NCI-H2029 (cell line): ENCODE measurements at regions not wholly inside any gene's neighbourhood (a gene's known extent, or its start where the extent isn't known, plus 50 kb on each side); places are given as distances from the start of the nearest gene placed in this dataset.
A peak's percentile ranks its signal among the peaks of the same experiment; 100 is the strongest.
"Not testable (repeated sequence)": the region's sequence is repeated elsewhere in the genome, so short reads cannot be mapped to it uniquely, and the experiment has no call there.

Experiments
- DNase-seq: peaks from one replicate; lab custom pipeline; 2025; lab: John Stamatoyannopoulos, UW

DNA sequence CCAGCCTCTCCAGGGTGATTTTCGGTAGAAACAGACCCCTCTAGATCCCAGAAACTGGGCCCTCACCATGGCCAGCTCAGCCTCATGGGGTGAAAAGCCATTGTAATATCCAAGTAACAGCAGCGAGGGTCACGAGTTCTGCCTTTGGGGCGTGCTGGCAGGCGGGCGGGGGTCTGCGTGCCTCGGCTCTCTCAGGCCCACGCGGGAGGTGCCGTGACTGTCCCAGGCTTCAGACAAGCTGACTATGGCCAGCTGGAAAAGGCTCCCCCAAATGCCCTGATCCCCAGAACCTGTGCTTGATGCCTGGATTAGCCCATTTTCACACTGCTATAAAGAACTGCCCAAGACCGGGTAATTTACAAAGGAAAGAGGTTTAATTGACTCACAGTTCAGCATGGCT lies 160.2 kb downstream of the LAT start:
- DNase-seq = not testable (repeated sequence)

DNA sequence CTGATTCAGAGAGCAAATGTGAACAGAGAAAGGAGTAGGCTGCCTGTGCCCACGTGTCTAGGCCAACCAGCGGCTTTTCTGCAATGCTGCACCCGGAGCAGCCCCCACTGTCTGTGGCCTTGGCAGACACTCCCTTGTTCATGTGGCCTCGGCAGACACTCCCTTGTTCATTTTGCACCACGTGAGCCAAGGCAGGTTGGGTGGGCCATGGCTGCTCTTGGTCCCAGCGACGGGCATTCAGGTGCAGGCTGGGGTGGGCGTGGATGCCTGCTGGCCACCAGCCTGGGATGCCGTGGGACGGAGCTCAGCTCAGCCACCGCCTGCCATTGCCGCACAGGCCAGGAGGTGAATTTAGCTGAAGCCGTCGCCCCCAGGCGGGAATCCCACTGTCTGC lies 159.8 kb downstream of the LAT start:
- DNase-seq = not testable (repeated sequence)

DNA sequence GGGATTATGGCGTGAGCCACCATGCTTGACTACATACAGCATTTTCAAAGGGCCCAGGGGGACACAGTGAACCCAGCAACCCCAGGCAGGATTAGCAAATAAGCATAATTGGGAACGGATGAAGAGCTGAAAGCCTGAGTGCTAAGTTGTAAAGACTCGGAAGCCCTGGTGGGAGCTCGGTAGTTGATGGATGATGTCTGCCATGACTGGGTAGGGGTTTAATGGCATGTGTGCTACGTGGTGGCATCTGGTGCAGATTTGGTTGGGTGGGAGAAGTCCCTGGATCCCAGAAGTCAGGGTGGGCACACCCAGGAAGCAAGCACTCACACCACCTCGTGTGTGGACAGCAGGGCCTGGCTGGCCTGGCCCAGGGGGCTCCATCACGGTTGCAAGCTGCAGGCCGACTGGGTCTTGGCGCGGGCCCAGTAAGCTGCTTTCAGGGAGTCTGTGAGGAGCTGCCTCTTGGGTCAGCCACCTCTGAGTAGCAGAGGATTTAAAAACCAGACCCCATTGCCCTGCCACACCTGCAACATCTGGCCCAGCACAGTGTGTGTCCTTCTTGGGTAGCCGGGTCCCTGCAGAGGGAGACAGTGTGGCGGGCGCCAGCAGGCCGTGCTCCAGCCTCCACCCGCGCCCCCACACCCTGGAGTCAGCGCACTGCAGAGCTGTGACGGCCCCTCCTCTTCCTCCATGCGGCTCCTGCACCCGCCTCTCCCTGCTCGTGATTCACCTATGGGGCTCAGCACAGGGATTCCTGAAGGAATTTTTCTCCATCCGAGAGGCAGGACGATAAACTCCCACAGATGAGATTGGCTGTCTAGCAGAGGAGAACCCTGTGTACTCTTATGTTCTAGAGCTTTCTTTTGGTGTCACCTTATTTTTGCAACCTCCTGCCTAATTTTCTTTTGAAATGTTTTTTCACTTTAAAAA lies 159.2 kb downstream of the LAT start:
- DNase-seq = not testable (repeated sequence)

DNA sequence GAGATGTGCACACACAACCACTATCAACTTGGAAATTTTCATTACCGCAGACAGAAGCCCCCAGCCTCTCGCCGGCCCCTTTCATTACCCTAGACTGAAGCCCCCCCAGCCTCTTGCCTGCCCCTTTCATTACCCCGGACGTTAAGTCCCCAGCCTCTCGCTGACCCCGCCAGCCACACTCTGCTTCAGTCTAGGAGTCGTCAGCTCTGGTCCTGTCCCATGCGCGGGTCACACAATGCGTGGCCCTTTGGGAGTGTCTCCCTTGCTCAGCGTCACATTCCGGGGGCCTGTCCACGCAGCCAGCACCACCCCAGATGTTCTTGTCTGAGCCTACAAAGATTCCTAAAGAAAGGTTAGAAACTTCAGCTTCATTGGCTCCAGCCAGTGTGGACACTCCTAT lies 157.7 kb downstream of the LAT start:
- not testable (repeated sequence) for DNase-seq

DNA sequence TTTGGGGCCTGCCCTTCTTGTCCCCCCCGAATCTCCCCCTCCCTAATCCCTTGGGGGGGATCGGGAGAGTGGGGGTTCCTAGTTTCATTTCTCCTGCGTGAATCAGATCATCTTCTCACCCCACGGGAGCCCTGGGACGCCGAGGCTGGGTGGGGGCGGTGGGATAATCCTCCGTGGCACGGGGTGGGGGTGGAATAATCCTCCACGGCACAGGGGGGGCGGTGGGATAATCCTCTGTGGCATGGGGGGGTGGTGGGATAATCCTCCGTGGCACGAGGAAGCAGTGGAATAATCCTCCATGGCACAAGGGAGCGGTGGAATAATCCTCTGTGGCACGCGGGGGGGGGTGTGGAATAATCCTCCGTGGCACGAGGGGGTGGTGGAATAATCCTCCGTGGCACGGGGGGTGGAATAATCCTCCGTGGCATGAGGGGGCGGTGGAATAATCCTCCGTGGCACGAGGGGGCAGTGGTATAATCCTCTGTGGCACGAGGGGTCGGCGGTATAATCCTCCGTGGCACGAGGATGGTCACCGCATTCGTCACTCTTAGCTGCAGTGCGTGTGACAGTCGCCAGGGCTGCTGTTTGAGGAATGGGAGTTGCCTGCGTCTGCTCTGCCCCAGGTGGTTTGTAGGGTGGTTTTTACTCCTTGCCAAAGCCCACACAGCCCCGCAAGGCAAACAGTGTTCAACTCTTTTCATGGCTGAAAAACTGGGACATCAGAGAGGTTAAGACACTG lies 156.9 kb downstream of the LAT start:
- no peak for DNase-seq

DNA sequence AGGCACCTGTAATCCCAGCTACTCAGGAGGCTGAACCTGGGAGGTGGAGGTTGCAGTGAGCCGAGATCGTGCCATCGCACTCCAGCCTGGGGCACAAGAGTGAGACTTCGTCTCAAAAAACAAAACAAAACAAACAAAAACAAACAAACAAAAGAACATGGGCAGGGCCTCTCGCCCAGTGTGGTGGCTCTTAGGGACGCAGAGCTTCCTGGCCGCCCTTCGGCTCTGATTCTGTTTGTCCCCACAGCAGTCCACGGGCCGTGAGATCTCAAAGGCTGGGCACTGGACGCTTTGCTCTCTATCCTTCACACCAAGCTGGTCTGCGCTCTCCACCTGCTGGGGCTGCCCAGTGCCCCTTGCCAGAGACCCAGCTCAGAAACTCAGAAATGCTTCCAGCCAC lies 156.3 kb downstream of the LAT start:
- DNase-seq = not testable (repeated sequence)

DNA sequence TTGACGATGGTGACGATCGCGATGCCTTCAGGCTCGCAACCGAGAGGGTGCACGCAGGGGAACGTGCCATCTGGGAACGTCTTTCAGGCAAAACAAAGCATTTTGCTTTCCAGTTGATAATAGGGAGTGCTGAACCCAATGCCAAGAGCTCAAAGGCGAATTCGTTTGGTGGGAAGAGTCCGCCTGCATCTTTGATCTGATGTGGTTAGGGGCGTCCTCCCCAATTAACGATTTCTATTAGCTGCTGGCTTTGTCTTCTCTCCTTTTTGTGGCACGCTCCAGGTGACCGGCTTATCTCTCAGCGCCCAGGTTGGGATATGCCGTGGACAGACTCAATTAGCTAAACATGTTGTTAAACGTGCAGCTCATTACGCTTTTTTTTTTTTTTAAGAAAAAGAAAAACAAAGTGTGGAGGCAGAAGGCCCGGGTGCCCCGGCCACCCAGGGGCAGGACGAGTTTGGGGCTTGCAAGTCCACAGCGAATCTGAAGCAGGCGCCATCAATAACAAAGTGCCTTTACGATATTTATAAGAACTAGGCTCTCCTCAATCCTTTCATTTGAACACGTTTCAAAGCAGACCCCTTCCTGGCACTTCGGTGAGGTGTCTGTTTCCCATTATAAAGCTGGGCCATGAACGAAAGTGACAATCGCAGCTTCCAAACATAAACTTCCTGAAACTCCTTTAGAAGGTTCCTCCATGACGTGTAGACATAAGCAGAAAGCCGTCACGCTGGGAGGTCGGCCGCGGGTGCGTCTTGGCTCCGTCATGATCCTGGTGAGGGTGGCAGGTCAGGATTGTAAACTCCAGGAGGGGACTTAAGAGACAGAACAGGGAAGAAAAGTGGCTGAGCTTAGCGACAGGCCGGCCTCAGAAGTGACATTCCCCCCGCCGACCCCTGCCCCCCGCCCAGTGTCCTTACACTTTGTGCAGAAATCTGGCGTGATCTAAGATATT lies 155.3 kb downstream of the LAT start:
- not testable (repeated sequence) for DNase-seq

DNA sequence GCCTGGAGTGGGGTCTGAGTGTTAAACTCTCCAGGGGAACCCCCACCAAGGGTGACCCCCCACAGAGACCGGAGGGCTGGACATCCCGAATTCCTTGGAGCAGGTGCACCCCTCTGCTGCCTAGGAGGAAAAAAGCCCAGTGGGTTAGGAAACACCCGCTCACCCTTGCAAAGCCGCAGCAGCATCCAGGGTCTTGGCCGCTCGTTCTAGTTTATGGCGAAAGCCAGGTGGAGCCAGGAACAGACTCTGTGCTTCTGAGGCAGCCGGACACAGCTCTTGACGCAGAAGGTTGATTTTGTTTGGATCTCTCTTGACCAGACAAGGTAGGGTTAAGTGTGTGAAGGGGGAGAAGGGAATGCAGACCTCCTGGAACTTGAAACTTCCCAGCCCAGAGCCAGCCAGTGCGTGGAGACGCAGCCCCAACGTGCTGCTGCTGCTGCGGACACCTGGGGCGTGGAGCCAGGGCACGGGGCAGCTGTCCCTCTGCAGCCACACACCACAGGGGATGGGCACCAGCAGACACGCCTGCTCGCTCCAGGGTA lies 154.5 kb downstream of the LAT start:
- no peak for DNase-seq

DNA sequence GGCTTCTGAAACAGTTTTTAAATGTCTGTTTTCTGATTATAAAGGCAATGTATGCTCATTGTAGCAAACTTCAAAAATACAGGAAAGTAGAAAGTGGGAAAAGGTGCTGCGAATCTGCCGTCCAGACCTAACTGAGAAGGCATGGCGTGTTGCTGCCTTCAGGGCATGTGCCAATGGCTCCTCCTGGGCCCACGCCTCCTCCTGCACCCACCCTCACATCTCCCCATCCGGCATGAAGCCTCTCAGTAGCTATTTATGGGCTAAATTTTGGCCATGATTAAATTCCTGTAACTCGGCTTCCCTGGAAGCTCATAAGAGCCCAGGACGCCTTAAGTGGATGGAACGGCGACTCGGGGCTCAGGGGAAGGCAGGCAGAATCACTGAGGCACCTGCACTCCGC lies 153.8 kb downstream of the LAT start:
- not testable (repeated sequence) for DNase-seq

DNA sequence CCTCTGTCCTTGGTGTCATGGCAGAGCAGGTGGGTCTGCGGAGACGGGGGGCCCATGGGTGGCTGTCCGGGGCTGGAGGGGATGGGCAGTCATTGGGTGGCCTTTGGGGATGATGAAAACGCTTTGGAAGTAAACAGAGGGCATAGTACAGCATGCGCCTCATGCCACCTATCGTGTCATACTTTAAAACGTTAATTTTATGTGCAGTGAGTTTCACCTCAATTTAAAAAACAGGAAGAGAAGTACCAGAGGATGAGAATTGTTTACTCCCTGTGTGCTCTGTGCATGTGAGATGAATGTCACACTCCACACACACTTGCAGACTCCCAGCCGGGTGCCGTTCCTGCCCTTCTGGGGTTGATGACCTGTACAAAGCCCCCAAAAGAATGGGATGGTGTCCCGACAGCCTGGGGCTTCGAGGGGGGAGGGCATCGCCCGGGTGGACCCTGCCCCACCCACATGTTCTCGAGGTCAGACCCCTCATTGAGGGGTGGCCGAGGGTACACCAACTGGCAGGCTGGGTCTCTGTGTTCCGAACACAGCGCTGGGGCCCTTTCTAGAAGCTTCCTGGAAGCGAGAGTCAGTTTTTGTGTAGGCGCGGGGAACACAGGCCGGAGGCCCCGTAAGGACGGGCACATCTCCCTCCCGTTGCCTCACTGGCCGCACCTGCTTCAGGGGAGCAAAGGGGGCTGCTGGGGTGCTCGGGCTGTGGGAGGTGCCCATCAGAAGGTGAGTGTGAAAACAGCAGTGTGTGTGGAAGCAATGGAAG lies 153.2 kb downstream of the LAT start:
- DNase-seq = not testable (repeated sequence)

DNA sequence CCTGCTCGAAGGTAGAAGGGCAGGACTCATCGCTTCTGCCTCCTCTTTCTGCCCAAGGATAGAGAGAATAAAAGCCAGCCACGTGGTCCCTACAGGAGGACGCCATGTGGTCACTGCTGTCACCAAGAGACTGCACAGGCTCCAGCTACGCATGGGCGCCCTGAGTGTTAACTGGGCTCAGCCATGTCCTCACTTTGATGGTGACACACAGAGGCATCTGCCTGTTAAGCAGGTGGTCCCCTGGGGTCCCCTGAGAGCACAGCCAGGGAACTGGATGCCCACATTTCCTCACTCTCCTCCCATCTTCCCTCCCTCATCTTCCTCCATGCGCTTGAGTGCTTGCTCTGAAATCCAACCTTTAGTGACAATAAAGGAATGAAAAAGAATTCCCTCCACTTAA lies 152.6 kb downstream of the LAT start:
- not testable (repeated sequence) for DNase-seq

DNA sequence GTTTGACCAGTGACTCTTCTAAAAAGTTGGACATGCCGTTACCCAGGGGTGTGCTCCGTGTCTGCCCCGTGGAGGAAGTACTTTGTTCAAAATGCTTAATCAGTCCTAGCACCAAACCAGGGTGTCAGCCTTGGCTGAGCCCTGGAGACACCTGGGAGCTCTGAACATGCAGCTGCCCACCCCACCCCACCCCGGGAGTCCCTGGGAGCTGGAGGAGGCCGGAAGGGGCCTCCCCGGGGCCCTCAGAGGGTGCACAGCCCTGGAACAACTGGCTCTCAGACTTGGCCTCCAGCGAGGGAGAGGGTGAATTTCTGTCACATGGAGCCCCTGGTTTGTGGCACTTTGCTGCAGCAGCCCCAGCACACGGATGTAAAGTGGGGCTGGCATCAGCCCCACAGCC lies 152.1 kb downstream of the LAT start:
- DNase-seq = not testable (repeated sequence)

DNA sequence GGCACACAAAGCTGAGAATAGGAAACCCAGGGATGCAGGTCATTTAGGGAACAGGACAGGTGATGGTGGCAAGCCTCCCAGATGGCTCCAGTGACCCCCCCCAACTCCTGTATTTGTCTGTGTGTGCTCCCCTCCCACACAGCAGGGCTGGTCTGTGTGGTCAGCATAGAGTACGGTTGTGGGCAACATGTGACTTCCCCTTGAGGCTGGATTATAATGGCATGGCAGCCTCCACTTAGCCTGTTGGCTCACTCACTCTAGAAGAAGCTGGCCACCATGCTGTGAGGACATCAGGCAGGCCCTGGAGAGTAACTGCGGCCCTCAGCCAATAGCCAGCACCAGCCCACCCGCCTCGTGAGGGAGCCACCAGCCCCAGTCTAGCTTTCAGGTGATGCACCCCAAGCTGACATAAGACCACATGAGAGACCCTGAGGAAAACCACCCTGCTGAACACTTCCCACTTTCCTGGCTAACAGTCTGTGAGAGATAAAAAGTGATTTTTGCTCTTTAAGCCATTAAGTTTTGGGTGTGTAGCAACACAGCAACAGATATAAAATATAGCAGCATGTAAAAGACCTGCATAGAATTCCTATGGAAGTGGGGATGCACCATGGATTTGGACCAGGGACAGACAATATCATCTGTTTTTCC lies 151.3 kb downstream of the LAT start:
- not testable (repeated sequence) for DNase-seq

DNA sequence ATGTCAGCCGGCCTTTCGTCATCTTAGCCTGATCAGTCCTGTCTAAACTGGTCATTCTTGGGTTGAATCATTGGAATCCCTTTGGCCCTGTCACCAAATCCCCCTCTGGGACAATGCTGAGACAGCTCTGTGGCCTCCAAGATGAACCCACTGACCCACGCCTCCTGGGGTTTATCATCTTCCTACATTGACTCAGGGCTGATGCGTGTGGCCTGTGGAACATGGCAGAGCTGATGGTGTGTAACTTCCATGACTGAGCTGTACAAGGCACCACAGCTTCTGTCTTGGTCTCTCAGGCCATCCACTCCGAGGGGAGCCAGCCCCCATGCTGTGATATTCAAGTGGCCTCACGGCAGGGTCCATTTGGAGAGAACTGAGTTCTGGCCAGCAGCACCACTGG lies 150.2 kb downstream of the LAT start:
- not testable (repeated sequence) for DNase-seq

DNA sequence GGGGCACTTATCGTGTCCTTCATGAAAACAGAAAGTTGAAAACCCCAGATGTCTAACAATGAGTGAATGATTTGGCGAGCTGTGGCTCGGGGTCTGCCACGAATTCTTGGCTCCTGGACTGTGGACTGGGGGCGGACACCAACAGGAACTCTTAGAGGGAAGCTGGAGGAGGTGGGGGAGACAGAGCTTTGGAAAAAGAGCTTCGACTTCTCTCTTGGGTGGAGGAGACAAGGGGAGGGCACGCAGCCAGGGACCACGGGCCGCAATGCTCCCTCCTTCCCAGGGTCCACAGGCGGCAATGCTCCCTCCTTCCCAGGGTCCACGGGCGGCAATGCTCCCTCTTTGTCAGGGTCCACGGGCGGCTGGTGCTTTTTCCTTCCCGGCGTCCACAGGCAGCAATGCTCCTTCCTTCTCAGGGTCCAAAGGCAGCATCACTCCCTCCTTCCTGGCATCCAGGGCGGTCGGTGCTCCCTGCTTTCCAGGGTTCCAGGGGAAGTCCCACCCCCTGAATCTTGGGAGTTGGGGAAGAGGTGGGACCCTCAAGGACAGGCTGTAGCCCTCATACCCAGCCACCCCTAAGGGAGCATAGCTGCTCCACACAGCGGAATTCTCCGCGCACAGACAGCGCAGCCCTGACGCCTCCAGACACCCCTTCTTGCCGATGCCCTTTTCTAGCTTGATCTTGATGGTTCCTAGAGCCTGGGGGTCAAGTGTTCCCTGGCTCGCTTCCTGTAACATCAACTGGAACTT lies 149.0 kb downstream of the LAT start:
- not testable (repeated sequence) for DNase-seq

DNA sequence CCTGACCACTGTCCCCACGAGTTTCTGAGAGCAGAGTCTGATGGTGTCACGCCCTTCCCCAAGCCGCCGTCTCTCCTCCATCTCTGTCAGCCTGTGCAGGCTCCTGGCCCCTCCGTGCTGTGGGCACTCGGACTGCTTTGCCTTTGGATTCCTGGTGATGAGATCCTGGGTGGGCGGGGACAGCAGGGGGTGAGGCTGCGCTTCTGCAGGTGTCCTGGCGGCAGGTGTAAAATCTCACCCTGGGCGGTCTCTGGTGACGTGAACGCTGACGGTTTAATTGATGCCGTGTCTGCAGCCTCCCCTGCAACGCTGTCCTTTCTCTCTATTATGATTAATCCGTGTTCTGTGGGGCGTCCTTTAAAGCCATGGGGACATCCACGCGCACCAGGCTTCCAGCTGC lies 148.0 kb downstream of the LAT start:
- peak; percentile 7 for DNase-seq

DNA sequence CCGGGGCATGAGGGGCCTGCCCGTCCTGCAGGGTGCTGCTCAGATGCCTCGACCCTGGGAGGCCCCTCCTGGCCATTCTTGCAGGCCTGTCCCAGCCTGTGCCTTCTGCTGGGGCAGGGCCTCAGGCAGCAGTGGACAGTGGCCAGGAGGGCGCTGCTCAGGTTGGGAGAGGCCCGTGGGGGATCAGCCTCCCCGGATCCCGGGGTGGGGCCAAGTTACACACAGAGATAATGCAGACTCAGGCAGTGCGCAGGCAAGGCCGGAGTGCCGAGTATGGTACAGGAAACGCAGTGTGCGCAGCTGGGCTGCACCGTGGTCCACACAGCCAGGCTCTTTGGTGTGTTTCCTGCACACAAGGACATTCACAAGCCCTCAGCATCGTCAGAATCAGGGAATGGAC lies 147.6 kb downstream of the LAT start:
- not testable (repeated sequence) for DNase-seq

DNA sequence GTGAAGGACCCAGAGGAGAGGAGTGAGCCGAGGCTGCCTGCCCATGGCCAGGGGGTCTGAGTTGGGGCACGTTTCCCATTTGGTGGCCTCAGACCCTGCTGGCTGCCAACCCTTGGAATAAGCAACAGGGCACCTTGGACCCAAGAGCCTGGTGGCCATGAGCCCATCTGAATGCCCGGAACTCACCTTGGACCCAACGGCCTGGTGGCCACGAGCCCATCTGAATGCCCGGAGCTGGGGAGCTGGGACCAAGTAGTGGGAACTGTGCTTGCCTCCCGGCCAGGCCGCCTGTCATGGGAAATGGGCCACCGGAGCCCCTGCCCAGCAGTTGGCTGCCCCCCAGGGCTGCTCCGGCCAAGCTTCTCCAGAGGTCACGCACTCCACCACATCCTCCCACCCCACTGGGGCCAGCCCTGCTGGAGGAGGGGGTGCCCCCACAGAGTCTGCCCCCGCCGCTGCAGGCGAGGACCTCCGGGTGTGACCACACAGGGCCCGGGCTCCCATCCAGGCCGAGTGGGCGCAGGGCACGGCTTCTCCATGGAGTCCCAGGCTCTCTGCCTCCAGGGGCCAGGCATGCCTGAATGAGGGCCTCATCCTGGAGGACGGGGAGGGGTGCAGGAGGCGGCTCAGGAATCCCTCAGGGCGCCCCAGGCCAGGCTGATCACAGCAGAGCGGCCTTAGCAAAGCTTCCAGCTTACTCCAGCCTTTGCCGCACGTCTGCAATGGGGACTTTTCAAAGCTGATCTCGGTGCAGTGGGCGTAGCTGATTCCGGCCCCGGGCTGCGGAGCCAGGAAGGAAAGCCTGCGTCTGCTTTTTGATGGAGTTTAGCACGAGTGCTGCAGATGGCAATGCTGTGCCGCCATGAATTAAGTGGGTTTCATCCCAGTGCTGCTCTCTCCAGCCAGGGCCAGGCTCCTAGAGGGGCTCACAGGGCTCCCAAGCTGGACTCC lies 146.3 kb downstream of the LAT start:
- not testable (repeated sequence) for DNase-seq
